ENCODE measurements at regions not wholly inside any gene's neighbourhood (a gene's known extent, or its start where the extent isn't known, plus 50 kb on each side); places are given as distances from the start of the nearest gene placed in this dataset.

DNA sequence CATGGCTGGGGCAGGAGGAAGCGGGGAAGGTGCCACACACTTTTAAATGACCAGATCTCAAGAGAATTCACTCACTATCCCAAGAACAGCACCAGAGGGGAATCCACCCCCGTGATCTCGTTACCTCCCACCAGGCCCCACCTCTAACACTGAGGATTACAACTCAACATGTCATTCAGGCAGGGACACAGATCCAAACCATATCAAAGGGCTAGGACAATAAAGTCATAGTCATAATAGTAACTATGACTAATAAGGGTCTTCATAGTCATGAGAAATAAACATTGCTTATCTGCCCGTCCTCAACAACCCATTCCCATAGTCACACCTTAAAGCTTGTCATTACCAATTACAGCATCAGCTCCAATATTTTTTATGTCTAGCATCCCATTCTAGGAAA, 65.3 kb upstream of the SMC2 start:
- ChIA-PET CTCF (no interaction called here), POLR2A (no interaction called here)
- H3K36me3 ChIP-seq (ENCODE audit: control insufficient read depth, insufficient read depth, low read length) = no peaks in the 10 kb centered on the region
- Mint-ChIP-seq H3K27me3 (ENCODE audit: insufficient read depth, unreplicated experiment) (peaks cover 13% of the 10 kb centered on the region), H3K4me1 (ENCODE audit: low read depth, unreplicated experiment) (no peaks in the 10 kb centered on the region), H3K4me3 (ENCODE audit: unreplicated experiment) (no peak overlapping the region), H3K9me3 (ENCODE audit: unreplicated experiment) (no peaks in the 10 kb centered on the region), H3K27ac (ENCODE audit: unreplicated experiment) (no peak overlapping the region), H3K36me3 (ENCODE audit: insufficient read depth, unreplicated experiment) (no peaks in the 10 kb centered on the region)
- BruUV-seq (replicated peaks) = no TSS peak
- no peak overlapping the region for H3K4me3 ChIP-seq (ENCODE audit: low read depth, low read length)
- no peak for DNase-seq
- no peaks in the 10 kb centered on the region for H3K27me3 ChIP-seq (replicated peaks; ENCODE audit: control insufficient read depth, insufficient read depth, low read length)
- H3K4me1 ChIP-seq = no peaks in the 10 kb centered on the region
- intact Hi-C loops (cut with micrococcal nuclease; ENCODE audit: unreplicated experiment) = no loop called here
- TF ChIP-seq, protein P1, sequence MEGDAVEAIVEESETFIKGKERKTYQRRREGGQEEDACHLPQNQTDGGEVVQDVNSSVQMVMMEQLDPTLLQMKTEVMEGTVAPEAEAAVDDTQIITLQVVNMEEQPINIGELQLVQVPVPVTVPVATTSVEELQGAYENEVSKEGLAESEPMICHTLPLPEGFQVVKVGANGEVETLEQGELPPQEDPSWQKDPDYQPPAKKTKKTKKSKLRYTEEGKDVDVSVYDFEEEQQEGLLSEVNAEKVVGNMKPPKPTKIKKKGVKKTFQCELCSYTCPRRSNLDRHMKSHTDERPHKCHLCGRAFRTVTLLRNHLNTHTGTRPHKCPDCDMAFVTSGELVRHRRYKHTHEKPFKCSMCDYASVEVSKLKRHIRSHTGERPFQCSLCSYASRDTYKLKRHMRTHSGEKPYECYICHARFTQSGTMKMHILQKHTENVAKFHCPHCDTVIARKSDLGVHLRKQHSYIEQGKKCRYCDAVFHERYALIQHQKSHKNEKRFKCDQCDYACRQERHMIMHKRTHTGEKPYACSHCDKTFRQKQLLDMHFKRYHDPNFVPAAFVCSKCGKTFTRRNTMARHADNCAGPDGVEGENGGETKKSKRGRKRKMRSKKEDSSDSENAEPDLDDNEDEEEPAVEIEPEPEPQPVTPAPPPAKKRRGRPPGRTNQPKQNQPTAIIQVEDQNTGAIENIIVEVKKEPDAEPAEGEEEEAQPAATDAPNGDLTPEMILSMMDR (IDR thresholded peaks at IDR 0.05; ENCODE audit: insufficient read depth in 1 of 2, low read depth in 1 of 2, low read length in 1 of 2, severe bottlenecking in 1 of 2, unreplicated experiment in 1 of 2) = no peak
- H3K9me3 ChIP-seq = no peaks in the 10 kb centered on the region

Measured in Caco-2 (cell line).